ENCODE measurements at regions not wholly inside any gene's neighbourhood (a gene's known extent, or its start where the extent isn't known, plus 50 kb on each side); places are given as distances from the start of the nearest gene placed in this dataset.
A peak's percentile ranks its signal among the peaks of the same experiment; 100 is the strongest.
"Not testable (repeated sequence)": the region's sequence is repeated elsewhere in the genome, so short reads cannot be mapped to it uniquely, and the experiment has no call there.

- DNase-seq (ENCODE audit: extremely low spot score); CTCF ChIA-PET; POLR2A ChIA-PET: not testable (repeated sequence)
These were observed 50.2 kb upstream of the FCGR2A start for GRCh38 chr1:161454865-161455707.

GRCh38 chr1:161453950-161454864 is 51.0 kb upstream of the FCGR2A start:
- DNase-seq (ENCODE audit: extremely low spot score); POLR2A ChIA-PET; CTCF ChIA-PET: not testable (repeated sequence)

- CTCF ChIA-PET; DNase-seq (ENCODE audit: extremely low spot score); POLR2A ChIA-PET: not testable (repeated sequence)
These were observed 53.4 kb upstream of the FCGR2A start for GRCh38 chr1:161451698-161452348.

DNA sequence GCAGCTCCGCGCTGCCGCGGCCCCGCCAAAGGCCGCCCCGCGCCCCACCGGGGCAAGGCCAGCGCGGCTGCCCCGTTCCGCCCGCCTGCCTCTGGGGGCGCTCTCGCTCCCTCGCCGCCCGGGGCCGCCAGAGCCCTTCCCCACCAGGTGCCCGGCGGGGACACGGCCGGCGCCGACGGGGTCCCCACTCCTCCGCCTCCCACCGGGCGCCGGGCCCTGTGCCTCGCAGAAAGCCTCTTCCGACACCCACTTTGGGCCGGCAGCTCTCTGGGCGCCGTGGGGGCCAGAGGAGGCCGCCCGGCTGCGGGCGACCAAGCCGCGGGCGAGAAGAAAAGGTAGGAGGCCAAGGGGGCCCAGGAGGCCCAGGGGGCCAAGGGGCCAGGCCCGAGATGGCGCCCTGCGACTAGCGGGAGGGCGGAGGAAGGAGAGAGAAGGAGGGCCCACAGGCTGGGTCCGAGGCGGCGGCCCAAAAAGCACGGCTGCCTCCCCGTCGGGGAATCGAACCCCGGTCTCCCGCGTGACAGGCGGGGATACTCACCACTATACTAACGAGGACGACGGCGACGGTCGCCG is 57.4 kb upstream of the FCGR2A start:
- DNase-seq (ENCODE audit: extremely low spot score); CTCF ChIA-PET; POLR2A ChIA-PET: not testable (repeated sequence)

DNA sequence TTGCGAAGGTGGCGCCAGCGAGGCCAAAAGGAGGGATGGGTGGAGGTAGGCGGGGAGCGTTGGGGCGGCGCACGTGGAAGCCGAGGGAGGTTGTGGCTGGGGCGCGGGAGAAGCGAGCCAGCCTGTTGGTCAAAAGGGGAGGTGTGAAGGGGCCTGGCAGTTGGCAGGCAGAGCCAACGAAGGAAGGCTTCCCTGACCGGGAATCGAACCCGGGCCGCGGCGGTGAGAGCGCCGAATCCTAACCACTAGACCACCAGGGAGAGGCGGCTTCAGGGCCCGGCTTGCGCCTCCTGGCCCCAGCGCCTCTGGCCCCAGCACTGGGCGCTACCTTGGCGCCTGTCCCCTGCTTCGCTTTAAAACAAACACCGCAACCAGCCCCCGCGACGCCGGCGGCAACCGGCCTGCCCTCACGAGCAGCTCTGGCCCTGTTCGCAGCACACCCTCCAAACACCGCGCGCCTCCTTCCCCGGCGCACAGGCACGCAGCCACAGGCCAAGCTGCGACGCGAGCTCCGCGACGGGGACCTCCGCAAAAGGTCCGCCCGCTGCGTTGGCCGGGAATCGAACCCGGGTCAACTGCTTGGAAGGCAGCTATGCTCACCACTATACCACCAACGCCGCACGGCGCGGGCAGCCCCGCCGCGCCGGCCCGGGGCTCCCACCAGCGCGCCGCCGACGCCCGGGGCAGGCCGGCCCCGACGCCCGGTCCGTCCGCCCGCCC is 58.1 kb upstream of the FCGR2A start:
- POLR2A ChIA-PET, CTCF ChIA-PET: not testable (repeated sequence)

DNA sequence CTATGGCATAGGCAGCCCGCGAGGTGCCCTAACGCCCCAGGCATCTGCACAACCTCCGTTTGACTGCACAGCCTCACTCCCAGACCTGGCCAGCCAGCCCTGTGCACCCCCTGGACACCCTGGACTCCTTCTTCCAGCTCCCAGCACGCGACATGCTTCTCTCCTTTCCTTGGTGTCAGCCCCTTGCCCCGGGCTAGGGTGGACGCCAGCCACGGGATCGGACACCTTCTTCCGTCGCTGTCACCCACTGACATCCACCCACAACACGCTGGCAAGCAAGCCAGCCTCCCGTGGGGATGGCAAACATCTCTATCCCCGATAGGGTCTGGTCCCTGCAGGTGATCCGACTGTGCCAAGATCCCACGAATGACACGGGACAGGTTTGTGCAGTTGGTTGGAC is 60.5 kb upstream of the FCGR2A start:
- DNase-seq (ENCODE audit: extremely low spot score); POLR2A ChIA-PET; CTCF ChIA-PET: not testable (repeated sequence)

More for the DNA sequence above, 58.1 kb upstream of the FCGR2A start:
- DNase-seq (ENCODE audit: extremely low spot score): not testable (repeated sequence)

GRCh38 chr1:161444255-161444654 is 61.0 kb upstream of the FCGR2A start:
- POLR2A ChIA-PET; DNase-seq (ENCODE audit: extremely low spot score); CTCF ChIA-PET: not testable (repeated sequence)

DNA sequence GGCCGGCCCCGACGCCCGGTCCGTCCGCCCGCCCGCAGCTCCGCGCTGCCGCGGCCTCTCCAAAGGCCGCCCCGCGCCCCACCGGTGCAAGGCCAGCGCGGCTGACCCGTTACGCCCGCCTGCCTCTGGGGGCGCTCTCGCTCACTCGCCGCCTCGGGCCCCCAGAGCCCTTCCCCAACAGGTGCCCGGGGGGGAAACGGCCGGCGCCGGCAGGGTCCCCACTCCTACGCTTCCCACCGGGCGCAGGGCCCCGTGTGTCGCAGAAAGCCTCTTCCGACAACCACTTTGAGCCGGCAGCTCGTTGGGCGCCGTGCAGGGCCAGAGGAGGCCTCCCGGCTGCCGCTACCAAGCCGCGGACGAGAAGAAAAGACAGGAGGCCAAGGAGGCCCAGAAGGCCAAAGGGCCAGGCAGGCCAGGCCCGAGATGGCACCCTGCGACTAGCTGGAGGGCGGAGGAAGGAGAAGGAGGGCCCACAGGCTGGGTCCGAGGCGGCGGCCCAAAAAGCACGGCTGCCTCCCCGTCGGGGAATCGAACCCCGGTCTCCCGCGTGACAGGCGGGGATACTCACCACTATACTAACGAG is 64.9 kb upstream of the FCGR2A start:
- TF ChIP-seq, protein P1, sequence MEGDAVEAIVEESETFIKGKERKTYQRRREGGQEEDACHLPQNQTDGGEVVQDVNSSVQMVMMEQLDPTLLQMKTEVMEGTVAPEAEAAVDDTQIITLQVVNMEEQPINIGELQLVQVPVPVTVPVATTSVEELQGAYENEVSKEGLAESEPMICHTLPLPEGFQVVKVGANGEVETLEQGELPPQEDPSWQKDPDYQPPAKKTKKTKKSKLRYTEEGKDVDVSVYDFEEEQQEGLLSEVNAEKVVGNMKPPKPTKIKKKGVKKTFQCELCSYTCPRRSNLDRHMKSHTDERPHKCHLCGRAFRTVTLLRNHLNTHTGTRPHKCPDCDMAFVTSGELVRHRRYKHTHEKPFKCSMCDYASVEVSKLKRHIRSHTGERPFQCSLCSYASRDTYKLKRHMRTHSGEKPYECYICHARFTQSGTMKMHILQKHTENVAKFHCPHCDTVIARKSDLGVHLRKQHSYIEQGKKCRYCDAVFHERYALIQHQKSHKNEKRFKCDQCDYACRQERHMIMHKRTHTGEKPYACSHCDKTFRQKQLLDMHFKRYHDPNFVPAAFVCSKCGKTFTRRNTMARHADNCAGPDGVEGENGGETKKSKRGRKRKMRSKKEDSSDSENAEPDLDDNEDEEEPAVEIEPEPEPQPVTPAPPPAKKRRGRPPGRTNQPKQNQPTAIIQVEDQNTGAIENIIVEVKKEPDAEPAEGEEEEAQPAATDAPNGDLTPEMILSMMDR (IDR thresholded peaks at IDR 0.05; ENCODE audit: control extremely low read depth, extremely low read depth, low read depth, missing control alignments): peak; percentile 91
- peak; percentile 85 for DNase-seq (ENCODE audit: extremely low spot score)
- POLR2A ChIA-PET: no interaction called here
- CTCF ChIA-PET: interaction anchor here (0.6 to 3.6 kb wide), 11 partner anchors 12 to 1009 kb away, joined by 3 to 41 read pairs (median 4); partner anchors contain the start of gene TOMM40L

- no peak for DNase-seq (ENCODE audit: extremely low spot score)
- ChIA-PET POLR2A (no interaction called here), CTCF (interaction anchor here (0.6 to 3.6 kb wide), 12 partner anchors 11 to 1008 kb away, joined by 3 to 41 read pairs (median 4); partner anchors contain the start of gene TOMM40L)
- TF ChIP-seq, protein P1 (IDR thresholded peaks at IDR 0.05; ENCODE audit: control extremely low read depth, extremely low read depth, low read depth, missing control alignments): no peak
These were observed 65.7 kb upstream of the FCGR2A start for GRCh38 chr1:161439280-161440232.

GRCh38 chr1:161433191-161433590 is 65.5 kb upstream of the CFAP126 start:
- POLR2A ChIA-PET; CTCF ChIA-PET; DNase-seq (ENCODE audit: extremely low spot score): not testable (repeated sequence)
